ENCODE measurements at regions not wholly inside any gene's neighbourhood (a gene's known extent, or its start where the extent isn't known, plus 50 kb on each side); places are given as distances from the start of the nearest gene placed in this dataset.

DNA sequence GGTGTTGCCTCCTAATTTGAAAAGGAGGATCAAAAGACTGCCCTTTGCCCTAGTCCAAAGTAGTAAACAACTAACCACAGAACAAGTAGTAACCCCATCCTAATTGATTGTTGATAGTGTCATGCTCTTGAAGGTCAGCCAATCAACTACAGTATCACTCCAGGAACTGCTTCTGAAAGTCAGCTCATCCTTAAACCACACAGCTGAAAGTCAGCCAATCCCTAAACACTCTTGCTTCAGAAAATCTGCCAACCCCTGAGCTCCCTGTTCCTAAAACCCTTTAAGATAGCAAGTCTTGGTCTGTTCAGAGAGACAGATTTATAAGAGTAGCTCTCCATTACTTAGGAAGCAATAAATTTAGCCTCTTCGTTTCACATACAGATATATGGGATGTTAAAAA is 51.6 kb upstream of the CPO start:
- Histone ChIP-seq H3K27me3 (ENCODE audit: control insufficient read depth, insufficient read depth, low read length) (no peaks in the 10 kb centered on the region), H3K9me3 (ENCODE audit: control insufficient read depth in 2 of 3, insufficient read depth in 1 of 3, low read length in 3 of 3) (no peaks in the 10 kb centered on the region), H3K27ac (ENCODE audit: low read depth in 2 of 2, low read length in 2 of 2) (no peak overlapping the region), H3K36me3 (ENCODE audit: control insufficient read depth in 2 of 3, insufficient read depth in 3 of 3, low read length in 3 of 3) (peaks cover 0 to 2% (median 0%) of the 10 kb centered on the region in 3 donors), H3K9ac (ENCODE audit: low read length in 3 of 3) (no peak overlapping the region), H3K4me1 (ENCODE audit: control insufficient read depth in 2 of 3, insufficient read depth in 2 of 3, low read depth in 1 of 3, low read length in 3 of 3) (no peaks in the 10 kb centered on the region), H3K4me3 (ENCODE audit: low read length in 3 of 3) (no peak overlapping the region)
- intact Hi-C loops (cut with DNase I): no loop called here
- no peak for DNase-seq
- no peak for FAIRE-seq
- TF ChIP-seq, protein P1, sequence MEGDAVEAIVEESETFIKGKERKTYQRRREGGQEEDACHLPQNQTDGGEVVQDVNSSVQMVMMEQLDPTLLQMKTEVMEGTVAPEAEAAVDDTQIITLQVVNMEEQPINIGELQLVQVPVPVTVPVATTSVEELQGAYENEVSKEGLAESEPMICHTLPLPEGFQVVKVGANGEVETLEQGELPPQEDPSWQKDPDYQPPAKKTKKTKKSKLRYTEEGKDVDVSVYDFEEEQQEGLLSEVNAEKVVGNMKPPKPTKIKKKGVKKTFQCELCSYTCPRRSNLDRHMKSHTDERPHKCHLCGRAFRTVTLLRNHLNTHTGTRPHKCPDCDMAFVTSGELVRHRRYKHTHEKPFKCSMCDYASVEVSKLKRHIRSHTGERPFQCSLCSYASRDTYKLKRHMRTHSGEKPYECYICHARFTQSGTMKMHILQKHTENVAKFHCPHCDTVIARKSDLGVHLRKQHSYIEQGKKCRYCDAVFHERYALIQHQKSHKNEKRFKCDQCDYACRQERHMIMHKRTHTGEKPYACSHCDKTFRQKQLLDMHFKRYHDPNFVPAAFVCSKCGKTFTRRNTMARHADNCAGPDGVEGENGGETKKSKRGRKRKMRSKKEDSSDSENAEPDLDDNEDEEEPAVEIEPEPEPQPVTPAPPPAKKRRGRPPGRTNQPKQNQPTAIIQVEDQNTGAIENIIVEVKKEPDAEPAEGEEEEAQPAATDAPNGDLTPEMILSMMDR (IDR thresholded peaks at IDR 0.05; ENCODE audit: borderline replicate concordance, extremely low read depth, insufficient read depth): no peak

All from kidney (tissue), 13 donors.